Left renal cortex interstitium (tissue), 4 donors: ENCODE measurements at regions not wholly inside any gene's neighbourhood (a gene's known extent, or its start where the extent isn't known, plus 50 kb on each side); places are given as distances from the start of the nearest gene placed in this dataset.

Experiments
- DNase-seq, 4 donors: peaks; one replicate each; pipeline ENCODE4 v3.0.0-alpha.2; 2013; ENCODE audit warnings: low read depth in 4 of 4, low spot score in 2 of 4, missing footprints in 1 of 4

GRCh38 chr9:75397836-75398235 lies 309.5 kb downstream of the OSTF1 start:
- no peak for DNase-seq

GRCh38 chr9:75408391-75408790 lies 320.1 kb downstream of the OSTF1 start:
- no peak for DNase-seq

GRCh38 chr9:75410405-75410804 lies 322.1 kb downstream of the OSTF1 start:
- DNase-seq = no peak

GRCh38 chr9:75414371-75415160 lies 326.3 kb downstream of the OSTF1 start:
- peak in 1 of 4 donors; percentile 72 for DNase-seq

- no peak for DNase-seq
Measured at GRCh38 chr9:75417471-75417870, 329.2 kb downstream of the OSTF1 start.

GRCh38 chr9:75418518-75418917 lies 330.2 kb downstream of the OSTF1 start:
- no peak for DNase-seq

- DNase-seq = no peak
Measured at GRCh38 chr9:75422944-75423522, 334.7 kb downstream of the OSTF1 start.

GRCh38 chr9:75429531-75430475 lies 341.5 kb downstream of the OSTF1 start:
- DNase-seq = no peak

GRCh38 chr9:75431375-75431774 lies 343.1 kb downstream of the OSTF1 start:
- DNase-seq = no peak

GRCh38 chr9:75432386-75432785 lies 344.1 kb downstream of the OSTF1 start:
- DNase-seq = no peak

- no peak for DNase-seq
Measured at GRCh38 chr9:75432888-75433287, 344.6 kb downstream of the OSTF1 start.

GRCh38 chr9:75438716-75439115 lies 350.4 kb downstream of the OSTF1 start:
- no peak for DNase-seq

- DNase-seq = no peak
Measured at GRCh38 chr9:75440914-75441313, 352.6 kb downstream of the OSTF1 start.

- no peak for DNase-seq
Measured at GRCh38 chr9:75445144-75445543, 356.8 kb downstream of the OSTF1 start.

GRCh38 chr9:75447281-75447680 lies 359.0 kb downstream of the OSTF1 start:
- DNase-seq = no peak

- DNase-seq = no peak
Measured at GRCh38 chr9:75448281-75448680, 360.0 kb downstream of the OSTF1 start.

GRCh38 chr9:75448955-75449354 lies 360.6 kb downstream of the OSTF1 start:
- no peak for DNase-seq

GRCh38 chr9:75451045-75451444 lies 362.7 kb downstream of the OSTF1 start:
- DNase-seq = no peak

- DNase-seq = peak in 2 of 4 donors; percentile 18 to 32
Measured at GRCh38 chr9:75451505-75451904, 363.2 kb downstream of the OSTF1 start.

GRCh38 chr9:75452512-75452911 lies 364.2 kb downstream of the OSTF1 start:
- no peak for DNase-seq

- DNase-seq = no peak
Measured at GRCh38 chr9:75454043-75454442, 365.7 kb downstream of the OSTF1 start.
